ENCODE measurements at regions not wholly inside any gene's neighbourhood (a gene's known extent, or its start where the extent isn't known, plus 50 kb on each side); places are given as distances from the start of the nearest gene placed in this dataset.

DNA sequence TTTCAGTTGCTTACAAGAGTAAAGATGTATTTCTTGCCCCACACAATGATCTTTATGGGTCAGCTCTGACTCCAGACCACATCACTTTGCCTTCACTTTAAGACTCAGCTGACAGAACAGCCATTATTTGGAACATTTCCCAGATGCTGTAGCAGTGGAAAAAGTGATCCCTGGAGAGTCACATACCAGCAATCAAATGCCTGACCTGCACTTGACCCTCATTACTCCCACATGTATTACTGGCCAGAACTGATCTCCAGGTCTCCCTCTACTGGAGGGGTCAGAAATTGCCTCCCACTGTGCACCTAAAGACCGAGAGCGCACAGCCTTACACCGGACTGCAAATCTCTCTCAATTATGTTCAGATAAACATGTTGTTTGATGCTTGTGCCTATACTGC lies 88.6 kb upstream of the ZNF385D start:
- H2BK20ac ChIP-seq (ENCODE audit: low read length): no peak overlapping the region
- H2BK15ac ChIP-seq (ENCODE audit: low read length): no peak overlapping the region
- DNase-seq (ENCODE audit: low read depth in 1 of 2, low spot score in 2 of 2) (peak in 1 of 2 experiments; percentile 52), FAIRE-seq (peak; percentile 68)
- no peak overlapping the region for H4K5ac ChIP-seq (ENCODE audit: insufficient read length, low read depth, low read length)
- no peak overlapping the region for H2BK120ac ChIP-seq (replicated peaks; ENCODE audit: low read depth, low read length)
- no peak overlapping the region for H4K8ac ChIP-seq (ENCODE audit: extremely low read depth, insufficient read depth, low read length)
- H3K9me3 ChIP-seq (ENCODE audit: insufficient read depth in 2 of 2, low read depth in 1 of 2, low read length in 1 of 2): no peaks in the 10 kb centered on the region
- H3K36me3 ChIP-seq (ENCODE audit: control insufficient read depth in 2 of 4, insufficient read depth in 4 of 4, low read length in 3 of 4): no peaks in the 10 kb centered on the region
- no peak overlapping the region for H3K4ac ChIP-seq (replicated peaks; ENCODE audit: insufficient read length, low read depth, low read length)
- no peak overlapping the region for H3K4me2 ChIP-seq (ENCODE audit: insufficient read depth in 1 of 2, low read depth in 2 of 2, low read length in 2 of 2)
- peaks cover 0 to 2% of the 10 kb centered on the region in 2 experiments for H4K20me1 ChIP-seq (replicated peaks in 1 of 2; ENCODE audit: control insufficient read depth in 1 of 2, insufficient read depth in 2 of 2, low read length in 2 of 2)
- H3K27ac ChIP-seq (ENCODE audit: low read depth, low read length): no peak overlapping the region
- H3K4me3 ChIP-seq (ENCODE audit: extremely low read depth in 1 of 4, insufficient read depth in 2 of 4, low read depth in 3 of 4, low read length in 4 of 4): no peak overlapping the region
- no peaks in the 10 kb centered on the region for H3K4me1 ChIP-seq (replicated peaks in 1 of 4; ENCODE audit: control insufficient read depth in 3 of 4, insufficient read depth in 4 of 4, low read length in 3 of 4)
- H3K23me2 ChIP-seq (ENCODE audit: low read depth, low read length): no peaks in the 10 kb centered on the region
- no peak overlapping the region for H3K14ac ChIP-seq (ENCODE audit: insufficient read length)
- H2BK5ac ChIP-seq (ENCODE audit: low read depth, low read length): no peak overlapping the region
- no peak overlapping the region for H3K56ac ChIP-seq (replicated peaks; ENCODE audit: insufficient read length, low read depth, low read length)
- no peak overlapping the region for H3K18ac ChIP-seq (ENCODE audit: extremely low read depth, low read length)
- no peak overlapping the region for H3K23ac ChIP-seq (ENCODE audit: insufficient read length)
- no peak overlapping the region for H2AFZ ChIP-seq (ENCODE audit: low read length)
- 100% methylated on average over 3 of the region's 3 CpGs; no CpG with 5 or more reads in 1 of the 2 experiments for WGBS, 2 experiments (ENCODE audit: extremely low coverage in 1 of 2, insufficient coverage in 1 of 2, insufficient read length in 1 of 2, insufficient replicate concordance in 2 of 2, low coverage in 1 of 2, low lambda C conversion rate in 2 of 2, missing lambda C conversion rate in 1 of 2)
- no peak overlapping the region for H4K91ac ChIP-seq (replicated peaks; ENCODE audit: insufficient read length, low read length)
- CTCF ChIA-PET (ENCODE audit: partially characterized antibody): interaction anchor here (0.6 to 1.3 kb wide), 4 partner anchors 13 to 427 kb away, joined by 3 to 9 read pairs (median 3); no protein-coding TSS in a partner anchor
- H3K27me3 ChIP-seq (replicated peaks in 1 of 4; ENCODE audit: control insufficient read depth in 3 of 4, extremely low read depth in 1 of 4, insufficient read depth in 3 of 4, low read length in 3 of 4): no peaks in the 10 kb centered on the region
- H3K79me2 ChIP-seq (ENCODE audit: control insufficient read depth in 1 of 2, insufficient read depth in 2 of 2, low read length in 2 of 2): no peaks in the 10 kb centered on the region
- no peaks in the 10 kb centered on the region for H3K79me1 ChIP-seq (ENCODE audit: low read depth, low read length)
- H2AK5ac ChIP-seq (ENCODE audit: low read depth, low read length): no peak overlapping the region
- no peak overlapping the region for H3K9ac ChIP-seq (replicated peaks in 1 of 4; ENCODE audit: extremely low read depth in 1 of 4, low read depth in 3 of 4, low read length in 3 of 4)
- no peak overlapping the region for H2BK12ac ChIP-seq (ENCODE audit: low read depth, low read length)
- POLR2A ChIA-PET (ENCODE audit: partially characterized antibody): no interaction called here
- TF ChIP-seq RAD21 (IDR thresholded peaks at IDR 0.05 in 1 of 2, conservative IDR thresholded peaks at IDR 0.05 in 1 of 2; ENCODE audit: low read depth in 2 of 2, low read length in 2 of 2): peak; percentile 34 to 35; a peak in 3 of 4 replicates

All from H1 (cell line).